Activated naive CD8-positive, alpha-beta T cell treated with anti-CD3 and anti-CD28 coated beads, Interleukin-2, amount 50 U/mL, for 24 hours (primary cell): ENCODE measurements at regions not wholly inside any gene's neighbourhood (a gene's known extent, or its start where the extent isn't known, plus 50 kb on each side); places are given as distances from the start of the nearest gene placed in this dataset.

Experiments used
- ATAC-seq: fragments of 150-1000 bp; cut with Tn5 transposase; one replicate; pipeline ENCODE4 v1.10.0; 2021
- DNase-seq: peaks from one replicate; pipeline ENCODE4 v3.0.0; 2021
- H3K27ac Mint-ChIP-seq: one replicate; pipeline ENCODE4 v1.8.0; 2021; ENCODE audit warnings: mild to moderate bottlenecking, mixed read lengths
- H3K27me3 Mint-ChIP-seq: one replicate; pipeline ENCODE4 v1.8.0; 2021; ENCODE audit warnings: mixed read lengths
- H3K36me3 Mint-ChIP-seq: one replicate; pipeline ENCODE4 v1.8.0; 2021; ENCODE audit warnings: low read depth, mixed read lengths
- H3K4me1 Mint-ChIP-seq: one replicate; pipeline ENCODE4 v1.8.0; 2021; ENCODE audit warnings: mixed read lengths
- H3K4me3 Mint-ChIP-seq: one replicate; pipeline ENCODE4 v1.8.0; 2021; ENCODE audit warnings: mild to moderate bottlenecking, moderate library complexity, mixed read lengths
- H3K9me3 Mint-ChIP-seq: one replicate; pipeline ENCODE4 v1.8.0; 2021; ENCODE audit warnings: mixed read lengths

DNA sequence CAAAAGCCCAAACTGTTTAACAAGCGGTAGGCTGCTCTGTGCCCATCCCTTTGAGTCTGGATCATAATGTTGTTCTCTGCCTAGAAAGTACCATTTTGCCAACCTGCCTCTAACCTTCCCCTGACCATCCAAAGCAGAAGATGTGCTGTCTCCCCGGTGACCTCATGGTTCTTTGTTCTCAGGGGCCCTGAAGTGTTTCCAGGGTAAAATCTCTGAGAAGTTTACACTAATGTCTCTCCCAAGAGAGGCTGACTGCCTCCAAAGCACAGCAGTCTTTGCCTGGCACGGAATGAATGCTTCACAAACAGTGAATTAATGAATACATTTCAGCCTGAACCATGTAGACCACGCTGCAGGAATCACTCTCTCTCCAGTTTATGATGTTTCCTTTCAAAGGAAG is 523.8 kb upstream of the CELF2 start:
- ATAC-seq (no peak), DNase-seq (no peak)
- H3K4me1 Mint-ChIP-seq, result no peaks in the 10 kb centered on the region
- peaks cover 16% of the 10 kb centered on the region for H3K27me3 Mint-ChIP-seq
- no peak overlapping the region for H3K4me3 Mint-ChIP-seq
- H3K36me3 Mint-ChIP-seq, result no peaks in the 10 kb centered on the region
- no peak overlapping the region for H3K27ac Mint-ChIP-seq
- H3K9me3 Mint-ChIP-seq, result peaks cover 9% of the 10 kb centered on the region

- no peaks in the 10 kb centered on the region for H3K36me3 Mint-ChIP-seq
- H3K9me3 Mint-ChIP-seq, result peaks cover 15% of the 10 kb centered on the region
- H3K27me3 Mint-ChIP-seq, result peaks cover 7% of the 10 kb centered on the region
- no peak overlapping the region for H3K27ac Mint-ChIP-seq
- no peak overlapping the region for H3K4me3 Mint-ChIP-seq
- ATAC-seq, result no peak
- H3K4me1 Mint-ChIP-seq, result no peaks in the 10 kb centered on the region
- no peak for DNase-seq
Observed at GRCh38 chr10:10497245-10497644, 520.4 kb upstream of the CELF2 start.

- peaks cover 15% of the 10 kb centered on the region for H3K9me3 Mint-ChIP-seq
- no peak overlapping the region for H3K27ac Mint-ChIP-seq
- no peak overlapping the region for H3K4me3 Mint-ChIP-seq
- H3K27me3 Mint-ChIP-seq, result peaks cover 9% of the 10 kb centered on the region
- no peaks in the 10 kb centered on the region for H3K36me3 Mint-ChIP-seq
- H3K4me1 Mint-ChIP-seq, result no peaks in the 10 kb centered on the region
- ATAC-seq (no peak), DNase-seq (no peak)
Observed at GRCh38 chr10:10498781-10499180, 518.9 kb upstream of the CELF2 start.

DNA sequence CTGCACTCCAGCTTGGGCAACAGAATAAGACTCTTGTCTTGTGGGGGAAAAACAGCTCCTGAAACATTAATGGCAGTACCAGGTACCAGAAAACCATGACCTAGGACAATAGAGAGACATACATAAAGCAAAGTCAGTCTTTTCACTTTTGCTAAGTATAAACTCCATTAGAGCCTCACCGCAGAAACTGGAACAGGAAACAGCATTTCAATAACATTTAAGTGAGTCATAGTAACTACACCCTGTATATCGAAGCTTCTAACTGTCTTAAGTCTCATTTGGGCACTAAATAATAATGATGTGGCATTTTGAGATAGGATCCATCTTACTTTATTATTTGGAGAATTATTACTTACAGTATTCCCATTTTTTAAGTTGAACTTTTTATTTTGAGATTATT is 517.8 kb upstream of the CELF2 start:
- DNase-seq (no peak), ATAC-seq (no peak)
- Mint-ChIP-seq H3K36me3 (no peaks in the 10 kb centered on the region), H3K9me3 (peaks cover 15% of the 10 kb centered on the region), H3K4me1 (no peaks in the 10 kb centered on the region), H3K27me3 (peaks cover 14% of the 10 kb centered on the region), H3K4me3 (no peak overlapping the region), H3K27ac (no peak overlapping the region)

DNA sequence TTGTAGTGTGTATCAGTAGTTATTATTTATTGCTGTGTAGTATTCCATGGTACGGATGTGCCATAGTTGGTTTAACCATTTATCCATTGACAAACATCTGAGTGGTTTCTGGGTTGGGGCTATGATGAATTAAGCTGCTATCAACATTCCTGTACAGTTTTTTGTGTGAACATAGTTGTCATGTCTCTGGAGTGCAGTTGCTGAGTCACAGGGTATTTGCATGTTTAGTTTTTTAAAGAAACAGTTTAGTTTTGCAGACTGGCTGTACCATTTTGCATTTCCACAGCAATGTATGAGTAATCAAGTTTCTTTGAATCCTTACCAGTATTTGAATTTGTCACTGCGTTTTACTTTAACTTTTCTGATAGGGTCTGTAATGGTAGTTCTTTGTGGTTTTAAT is 516.7 kb upstream of the CELF2 start:
- no peak overlapping the region for H3K27ac Mint-ChIP-seq
- H3K4me1 Mint-ChIP-seq, result no peaks in the 10 kb centered on the region
- H3K4me3 Mint-ChIP-seq, result no peak overlapping the region
- H3K27me3 Mint-ChIP-seq, result peaks cover 12% of the 10 kb centered on the region
- H3K36me3 Mint-ChIP-seq, result no peaks in the 10 kb centered on the region
- DNase-seq (no peak), ATAC-seq (no peak)
- H3K9me3 Mint-ChIP-seq, result peaks cover 15% of the 10 kb centered on the region

- no peak for DNase-seq
- no peak overlapping the region for H3K27ac Mint-ChIP-seq
- peaks cover 6% of the 10 kb centered on the region for H3K9me3 Mint-ChIP-seq
- ATAC-seq, result no peak
- no peaks in the 10 kb centered on the region for H3K36me3 Mint-ChIP-seq
- H3K4me1 Mint-ChIP-seq, result peaks cover 2% of the 10 kb centered on the region
- H3K27me3 Mint-ChIP-seq, result peaks cover 19% of the 10 kb centered on the region
- H3K4me3 Mint-ChIP-seq, result no peak overlapping the region
Observed at GRCh38 chr10:10503772-10504171, 513.9 kb upstream of the CELF2 start.

GRCh38 chr10:10508211-10508610 is 509.5 kb upstream of the CELF2 start:
- H3K27ac Mint-ChIP-seq, result no peak overlapping the region
- H3K4me1 Mint-ChIP-seq, result peaks cover 2% of the 10 kb centered on the region
- no peaks in the 10 kb centered on the region for H3K36me3 Mint-ChIP-seq
- ATAC-seq (no peak), DNase-seq (no peak)
- H3K9me3 Mint-ChIP-seq, result no peaks in the 10 kb centered on the region
- no peak overlapping the region for H3K4me3 Mint-ChIP-seq
- peaks cover 19% of the 10 kb centered on the region for H3K27me3 Mint-ChIP-seq

DNA sequence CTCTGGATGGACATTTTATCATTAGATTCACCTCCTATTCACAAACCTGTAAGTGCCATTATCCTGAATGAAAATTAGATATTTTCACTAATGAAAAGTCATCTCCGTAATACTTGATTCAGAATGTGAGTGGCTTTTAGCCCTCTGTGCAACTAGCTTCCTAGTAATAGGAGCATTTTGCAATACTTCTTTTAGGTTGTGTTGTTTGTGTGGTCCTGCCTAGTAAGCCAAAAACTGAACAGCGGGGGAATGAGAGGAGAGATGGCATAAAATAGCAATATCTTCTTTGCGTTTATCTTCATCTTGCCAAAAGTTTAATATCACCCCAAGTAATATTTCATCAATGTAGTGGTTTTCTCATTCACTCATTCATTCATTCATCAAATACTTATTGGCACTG is 507.5 kb upstream of the CELF2 start:
- Mint-ChIP-seq H3K4me1 (peaks cover 2% of the 10 kb centered on the region), H3K9me3 (no peaks in the 10 kb centered on the region), H3K27ac (no peak overlapping the region), H3K36me3 (no peaks in the 10 kb centered on the region), H3K4me3 (no peak overlapping the region), H3K27me3 (peaks cover 14% of the 10 kb centered on the region)
- DNase-seq, result no peak
- ATAC-seq, result no peak

- Mint-ChIP-seq H3K4me3 (no peak overlapping the region), H3K27ac (no peak overlapping the region), H3K27me3 (peaks cover 5% of the 10 kb centered on the region), H3K4me1 (no peaks in the 10 kb centered on the region), H3K9me3 (no peaks in the 10 kb centered on the region), H3K36me3 (no peaks in the 10 kb centered on the region)
- DNase-seq, result no peak
- no peak for ATAC-seq
Observed at GRCh38 chr10:10513067-10513466, 504.6 kb upstream of the CELF2 start.

- no peaks in the 10 kb centered on the region for H3K36me3 Mint-ChIP-seq
- H3K4me1 Mint-ChIP-seq, result no peaks in the 10 kb centered on the region
- peaks cover 9% of the 10 kb centered on the region for H3K27me3 Mint-ChIP-seq
- DNase-seq (no peak), ATAC-seq (no peak)
- no peak overlapping the region for H3K4me3 Mint-ChIP-seq
- H3K9me3 Mint-ChIP-seq, result no peaks in the 10 kb centered on the region
- no peak overlapping the region for H3K27ac Mint-ChIP-seq
Observed at GRCh38 chr10:10513898-10514297, 503.8 kb upstream of the CELF2 start.

DNA sequence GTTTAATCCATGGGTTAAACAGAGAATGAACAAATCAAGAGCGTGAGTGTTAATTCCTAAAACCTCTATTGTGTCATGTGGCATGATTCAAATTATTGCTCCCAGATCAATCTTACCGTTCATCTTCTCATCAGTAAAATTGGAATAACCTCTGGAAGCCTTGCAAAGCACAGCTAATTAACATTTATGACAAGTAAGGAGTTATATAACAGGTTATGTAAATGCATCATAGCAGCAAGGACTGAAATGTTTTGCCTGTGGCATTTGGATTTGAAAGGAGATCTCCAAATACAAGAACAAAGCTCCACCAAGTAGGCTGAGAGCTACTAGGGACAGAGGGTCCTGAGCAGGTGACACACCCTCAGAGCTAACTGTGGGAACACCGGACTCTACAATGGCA is 502.9 kb upstream of the CELF2 start:
- Mint-ChIP-seq H3K36me3 (no peaks in the 10 kb centered on the region), H3K27ac (no peak overlapping the region), H3K27me3 (peaks cover 9% of the 10 kb centered on the region), H3K9me3 (no peaks in the 10 kb centered on the region), H3K4me1 (no peaks in the 10 kb centered on the region), H3K4me3 (no peak overlapping the region)
- ATAC-seq (no peak), DNase-seq (no peak)

DNA sequence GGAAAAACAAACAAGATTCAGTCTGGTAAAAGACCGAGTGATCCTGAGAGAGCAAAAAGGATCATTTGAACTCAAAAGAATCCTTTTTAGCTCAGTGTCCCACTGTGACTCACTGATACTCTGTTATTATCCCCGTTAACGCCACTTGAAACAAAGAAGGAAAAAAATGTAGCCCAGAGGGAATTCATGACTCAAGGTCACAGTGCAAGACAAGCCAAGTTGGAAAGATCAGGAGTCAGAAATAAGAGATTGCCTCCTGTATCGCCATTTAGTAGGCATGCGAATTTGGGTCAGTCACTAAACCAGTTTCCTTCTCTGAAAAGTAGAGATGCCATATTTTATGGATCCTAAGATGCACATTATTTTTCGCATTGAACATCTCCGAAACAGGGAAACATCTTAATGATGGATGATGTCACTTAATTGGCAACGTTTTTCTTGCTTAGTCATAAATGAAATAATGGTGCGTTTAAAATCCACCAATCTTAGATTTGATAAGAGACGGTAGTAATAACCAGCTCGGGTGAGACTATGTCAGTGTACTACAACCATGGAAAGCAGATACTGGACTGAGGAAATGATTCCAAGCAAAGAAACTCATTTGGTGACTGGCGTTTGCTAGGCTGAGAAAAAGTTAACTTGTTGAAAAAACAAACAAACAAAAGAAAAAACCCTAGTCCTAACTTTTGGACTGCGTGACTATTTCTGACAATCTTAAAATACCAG is 502.0 kb upstream of the CELF2 start:
- DNase-seq, result no peak
- no peaks in the 10 kb centered on the region for H3K36me3 Mint-ChIP-seq
- H3K4me3 Mint-ChIP-seq, result no peak overlapping the region
- no peaks in the 10 kb centered on the region for H3K9me3 Mint-ChIP-seq
- H3K27ac Mint-ChIP-seq, result no peak overlapping the region
- peaks cover 7% of the 10 kb centered on the region for H3K4me1 Mint-ChIP-seq
- H3K27me3 Mint-ChIP-seq, result peaks cover 8% of the 10 kb centered on the region
- ATAC-seq, result no peak

- ATAC-seq, result no peak
- Mint-ChIP-seq H3K4me3 (no peak overlapping the region), H3K27ac (no peak overlapping the region), H3K27me3 (peaks cover 6% of the 10 kb centered on the region), H3K36me3 (no peaks in the 10 kb centered on the region), H3K4me1 (peaks cover 14% of the 10 kb centered on the region), H3K9me3 (no peaks in the 10 kb centered on the region)
- DNase-seq, result no peak
Observed at GRCh38 chr10:10516346-10517130, 501.1 kb upstream of the CELF2 start.

DNA sequence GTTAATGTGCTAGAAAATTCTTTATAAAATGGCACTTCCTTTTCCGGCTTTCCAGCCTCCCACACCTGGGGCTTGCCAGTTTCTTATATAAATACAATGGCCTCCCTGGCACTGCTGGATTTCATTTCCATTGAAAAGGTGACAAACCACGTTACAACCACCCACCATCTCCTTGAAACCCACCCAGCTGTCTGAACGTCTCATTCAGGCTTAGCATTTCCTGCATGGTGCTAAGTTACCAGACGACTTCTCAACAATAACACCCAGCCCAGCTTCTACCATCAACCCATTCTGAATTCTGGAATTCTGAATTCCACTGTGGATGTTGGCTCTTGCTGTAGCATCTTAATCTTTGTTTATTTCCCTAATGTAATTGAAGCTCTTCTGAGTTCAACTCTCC is 499.8 kb upstream of the CELF2 start:
- H3K36me3 Mint-ChIP-seq, result no peaks in the 10 kb centered on the region
- H3K9me3 Mint-ChIP-seq, result no peaks in the 10 kb centered on the region
- no peak overlapping the region for H3K27ac Mint-ChIP-seq
- ATAC-seq, result no peak
- no peak for DNase-seq
- H3K4me3 Mint-ChIP-seq, result no peak overlapping the region
- peaks cover 8% of the 10 kb centered on the region for H3K27me3 Mint-ChIP-seq
- H3K4me1 Mint-ChIP-seq, result peaks cover 14% of the 10 kb centered on the region

GRCh38 chr10:10519674-10520073 is 498.0 kb upstream of the CELF2 start:
- peaks cover 14% of the 10 kb centered on the region for H3K4me1 Mint-ChIP-seq
- no peaks in the 10 kb centered on the region for H3K36me3 Mint-ChIP-seq
- no peak overlapping the region for H3K4me3 Mint-ChIP-seq
- H3K9me3 Mint-ChIP-seq, result no peaks in the 10 kb centered on the region
- no peak overlapping the region for H3K27ac Mint-ChIP-seq
- H3K27me3 Mint-ChIP-seq, result peaks cover 9% of the 10 kb centered on the region
- ATAC-seq (no peak), DNase-seq (no peak)
